ENCODE measurements at regions not wholly inside any gene's neighbourhood (a gene's known extent, or its start where the extent isn't known, plus 50 kb on each side); places are given as distances from the start of the nearest gene placed in this dataset.
A peak's percentile ranks its signal among the peaks of the same experiment; 100 is the strongest.

GRCh38 chr3:72411126-72411525 is 437.1 kb downstream of the SHQ1 start:
- no CpG with 5 or more reads among the region's 2 CpGs for WGBS (ENCODE audit: extremely low coverage, insufficient read length, low lambda C conversion rate)
- H2BK5ac ChIP-seq (ENCODE audit: insufficient read length, low read length) = no peak overlapping the region
- no peaks in the 10 kb centered on the region for H3K9me3 ChIP-seq (ENCODE audit: control insufficient read depth, low read depth, low read length)
- no peak overlapping the region for H4K8ac ChIP-seq (replicated peaks; ENCODE audit: insufficient read length, low read depth, low read length)
- peaks cover 59% of the 10 kb centered on the region; the same call in 1 of the 2 replicates for H3K79me2 ChIP-seq (ENCODE audit: insufficient read depth, low read length)
- H3K27ac Mint-ChIP-seq = peak overlapping the region in 1 of 3 experiments; percentile 8; a peak in 2 of 7 replicates
- H3K79me1 ChIP-seq (ENCODE audit: insufficient read depth, low read depth, low read length, poor library complexity, severe bottlenecking) = peaks cover 2% of the 10 kb centered on the region
- no peaks in the 10 kb centered on the region for H3K27me3 ChIP-seq (ENCODE audit: insufficient read depth, low read length)
- H3K9ac ChIP-seq (ENCODE audit: extremely low read depth, insufficient read length, low read length) = no peak overlapping the region
- no peak overlapping the region for H3K14ac ChIP-seq (ENCODE audit: insufficient read depth, low read length)
- H3K23me2 ChIP-seq (ENCODE audit: insufficient read length, low read depth, low read length, poor library complexity, severe bottlenecking) = no peaks in the 10 kb centered on the region
- H3K23ac ChIP-seq (ENCODE audit: insufficient read length, low read depth, low read length) = no peak overlapping the region
- no peaks in the 10 kb centered on the region for H3K9me3 Mint-ChIP-seq
- H3K27ac ChIP-seq (ENCODE audit: insufficient read length, low read depth, low read length) = no peak overlapping the region
- H3K27me3 Mint-ChIP-seq (ENCODE audit: low read depth) = no peaks in the 10 kb centered on the region
- no peaks in the 10 kb centered on the region for H4K20me1 ChIP-seq (ENCODE audit: control insufficient read depth, insufficient read depth, insufficient read length)
- no peak overlapping the region for H4K5ac ChIP-seq (ENCODE audit: insufficient read length, low read depth, low read length)
- peaks cover 74 to 78% of the 10 kb centered on the region in 2 experiments for H3K4me1 Mint-ChIP-seq
- H2AK5ac ChIP-seq (ENCODE audit: insufficient read length, low read length) = no peak overlapping the region
- H2AFZ ChIP-seq (ENCODE audit: low read length) = no peak overlapping the region
- no peaks in the 10 kb centered on the region for H3K36me3 Mint-ChIP-seq (ENCODE audit: insufficient read depth in 1 of 3, low read depth in 3 of 3)
- no peak overlapping the region for H4K91ac ChIP-seq (ENCODE audit: insufficient read length, low read depth, low read length)
- no peak for TF ChIP-seq CTCF (conservative IDR thresholded peaks at IDR 0.05)
- no peak overlapping the region for H2BK15ac ChIP-seq (ENCODE audit: low read depth, low read length)
- DNase-seq = no peak
- H3K56ac ChIP-seq (ENCODE audit: insufficient read length, low read depth, low read length) = no peak overlapping the region
- peaks cover 13% of the 10 kb centered on the region for H3K4me1 ChIP-seq (ENCODE audit: insufficient read depth, low read length)
- no peak overlapping the region for H2BK120ac ChIP-seq (ENCODE audit: low read depth, low read length, poor library complexity, severe bottlenecking)
- H3T11ph ChIP-seq (ENCODE audit: low read length) = no peak overlapping the region
- no peak overlapping the region for H3K18ac ChIP-seq (ENCODE audit: insufficient read length, low read depth, low read length)
- no peak overlapping the region for H3K4me2 ChIP-seq (ENCODE audit: insufficient read depth, insufficient read length, low read length)
- no peak overlapping the region for H3K4ac ChIP-seq (ENCODE audit: low read depth, low read length)
- no peak overlapping the region for H2BK20ac ChIP-seq (ENCODE audit: low read depth, low read length, poor library complexity, severe bottlenecking)
- no peak overlapping the region for H2BK12ac ChIP-seq (ENCODE audit: insufficient read length, low read depth, low read length)
- H3K4me3 Mint-ChIP-seq = no peak overlapping the region

All from H9 (cell line).